ENCODE measurements at regions not wholly inside any gene's neighbourhood (a gene's known extent, or its start where the extent isn't known, plus 50 kb on each side); places are given as distances from the start of the nearest gene placed in this dataset.

- no peak for DNase-seq (ENCODE audit: low read depth)
Observed at GRCh38 chr10:113219446-113219845, 269.4 kb downstream of the TCF7L2 start.

DNA sequence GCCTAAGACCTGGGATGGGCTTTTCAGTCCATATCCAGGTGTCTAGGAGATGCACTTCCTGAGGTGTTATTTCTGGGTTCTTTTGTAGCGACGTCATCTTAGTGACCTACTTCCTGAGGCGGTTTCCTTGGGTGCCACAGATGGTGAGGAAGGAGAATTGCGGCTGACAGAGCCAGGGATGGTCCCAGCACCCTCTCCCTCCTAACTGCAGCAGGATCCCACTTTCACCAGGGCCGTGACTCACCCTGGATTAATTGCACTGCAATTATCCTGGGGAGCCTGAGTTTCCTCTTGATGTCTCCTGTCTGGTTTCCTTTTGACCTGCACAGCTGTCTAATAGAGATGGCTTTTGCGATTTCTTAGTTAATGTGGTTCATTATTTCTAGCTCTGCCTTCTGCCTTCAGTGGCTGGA, 271.7 kb downstream of the TCF7L2 start:
- no peak for DNase-seq (ENCODE audit: low read depth)

DNA sequence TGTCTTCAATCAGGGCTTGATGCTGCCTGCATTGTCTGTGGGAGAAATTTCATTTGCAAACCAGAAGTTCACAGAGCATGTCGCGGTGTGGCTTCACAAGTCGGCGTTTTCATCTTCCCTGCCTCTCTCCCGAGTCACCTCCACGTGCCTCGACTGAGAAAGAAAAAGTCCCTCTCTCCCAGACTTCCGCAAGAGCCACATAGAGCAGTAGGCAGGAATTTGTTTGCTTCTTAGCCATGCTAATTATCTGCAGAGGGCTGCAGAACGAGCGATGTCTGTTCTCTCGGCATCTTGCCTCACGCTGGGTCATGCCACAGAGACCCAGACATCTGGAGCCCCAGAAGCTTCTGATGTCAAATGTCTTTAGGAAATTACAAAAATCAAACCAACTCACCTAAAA, 272.2 kb downstream of the TCF7L2 start:
- no peak for DNase-seq (ENCODE audit: low read depth)

DNA sequence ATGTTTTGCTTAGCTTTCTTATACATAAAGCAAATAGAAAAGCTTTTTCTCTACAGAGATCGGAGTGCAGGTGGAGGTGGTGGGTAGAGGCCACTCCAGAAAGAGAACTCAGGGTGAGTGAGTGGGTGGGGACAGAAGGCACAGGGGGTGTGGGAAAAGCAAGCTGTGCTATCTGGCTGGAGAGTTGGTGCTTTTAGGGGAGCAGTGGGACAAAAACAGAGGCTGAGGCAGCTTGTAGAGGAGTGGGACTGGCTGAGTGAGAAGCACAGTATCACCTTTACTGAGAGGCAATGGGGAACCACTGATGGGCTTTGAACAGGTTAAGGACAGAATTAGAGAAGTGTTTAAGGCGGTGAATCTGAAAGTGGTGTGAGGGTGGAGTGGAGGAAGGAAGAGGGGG, 275.3 kb downstream of the TCF7L2 start:
- DNase-seq (ENCODE audit: low read depth) = no peak

- DNase-seq (ENCODE audit: low read depth) = no peak
Observed at GRCh38 chr10:113225903-113226302, 275.9 kb downstream of the TCF7L2 start.

DNA sequence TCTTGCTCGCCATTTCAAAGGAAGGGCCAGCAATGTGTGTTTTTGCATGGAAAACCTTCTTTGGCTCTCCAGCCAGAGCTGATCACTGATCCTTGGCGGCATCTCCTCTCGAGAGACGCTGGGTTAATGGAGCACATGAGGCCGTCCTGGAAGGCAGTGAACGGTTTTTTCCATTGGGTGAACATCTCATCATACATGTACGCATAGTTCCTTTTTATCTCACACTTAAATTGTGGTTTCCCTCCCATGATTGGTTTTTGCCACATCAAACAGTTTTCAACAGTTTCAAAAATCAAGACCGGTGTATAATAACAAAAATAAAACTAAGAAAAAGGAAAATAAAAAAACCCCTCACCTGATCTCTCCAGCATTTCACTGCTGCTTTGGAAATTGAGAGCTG, 276.4 kb downstream of the TCF7L2 start:
- DNase-seq (ENCODE audit: low read depth) = no peak

GRCh38 chr10:113226831-113227445, 276.9 kb downstream of the TCF7L2 start:
- DNase-seq (ENCODE audit: low read depth) = no peak

DNA sequence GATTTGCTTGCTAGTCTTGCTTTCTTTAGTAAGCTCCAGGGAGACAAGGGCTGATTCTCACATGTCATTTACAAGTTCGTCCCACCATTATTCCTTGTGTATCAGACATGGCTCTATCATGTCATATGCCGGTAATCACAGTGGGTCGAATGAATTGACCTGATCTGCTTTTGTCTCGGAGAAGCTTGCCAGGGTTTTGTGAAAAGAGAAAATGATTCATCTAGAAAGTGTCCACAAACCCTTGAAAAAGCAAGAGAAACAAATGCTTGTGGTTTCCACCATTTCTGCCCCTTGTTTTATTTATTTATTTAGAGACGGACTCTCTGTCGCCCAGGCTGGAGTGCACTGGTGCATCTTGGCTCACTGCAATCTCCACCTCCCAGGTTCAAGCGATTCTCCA, 278.5 kb downstream of the TCF7L2 start:
- DNase-seq (ENCODE audit: low read depth) = peak; percentile 14

DNA sequence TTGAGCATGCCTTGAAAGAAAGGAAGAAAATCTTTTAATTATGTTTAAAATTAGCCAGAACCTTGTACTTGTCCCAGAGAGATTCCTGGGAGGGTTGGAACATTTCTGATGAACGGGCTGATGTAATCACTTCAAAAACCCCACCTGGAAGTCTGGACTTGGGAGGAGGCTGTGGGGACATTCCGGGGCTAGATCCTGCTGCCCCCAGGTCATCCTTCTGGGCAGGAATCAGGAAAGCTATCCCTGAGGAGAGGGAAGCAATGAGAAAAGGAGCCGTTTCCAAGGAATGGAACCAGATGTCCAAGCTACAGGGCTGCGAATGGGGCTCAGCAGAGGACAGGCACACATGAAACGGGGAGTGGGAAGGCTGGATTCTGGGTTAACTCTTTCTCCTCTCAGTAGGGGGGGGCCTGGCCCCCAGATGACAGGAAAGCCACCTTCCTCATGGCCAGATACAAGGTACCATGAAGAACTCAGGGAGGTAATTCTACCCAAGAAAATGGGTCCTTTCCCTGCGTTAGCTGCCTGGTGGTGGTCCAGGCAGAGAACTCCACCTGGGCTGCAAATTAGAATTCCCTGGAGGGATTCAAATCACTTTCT, 280.1 kb downstream of the TCF7L2 start:
- no peak for DNase-seq (ENCODE audit: low read depth)

DNA sequence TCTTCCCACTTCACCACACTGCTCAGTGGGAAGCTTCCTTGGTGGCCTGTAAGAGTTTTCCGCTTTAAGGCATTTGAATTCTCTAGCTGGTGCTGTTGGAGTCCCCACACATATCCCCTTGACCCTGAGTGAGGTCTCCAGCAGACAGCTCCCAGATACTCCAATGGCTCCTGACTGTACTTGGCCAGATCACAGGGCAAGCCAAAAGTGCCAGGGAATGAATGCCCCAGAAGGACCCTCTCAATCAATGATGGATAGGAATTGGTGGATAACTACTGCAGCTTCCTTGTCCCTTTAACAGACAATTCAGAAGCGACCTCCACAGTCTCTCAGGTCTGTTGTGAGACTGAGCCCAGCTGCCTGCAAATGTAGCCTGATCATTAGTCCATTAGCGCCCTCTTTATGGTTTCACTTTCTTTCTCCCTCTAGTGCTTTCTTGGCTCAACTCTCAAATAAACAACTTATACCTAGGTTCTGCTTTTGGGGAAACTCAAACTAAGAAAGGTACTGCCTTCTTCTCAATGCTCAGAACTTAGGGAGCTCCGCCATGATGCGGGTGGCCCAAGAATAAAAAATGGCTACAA, 283.0 kb downstream of the TCF7L2 start:
- DNase-seq (ENCODE audit: low read depth) = no peak

DNA sequence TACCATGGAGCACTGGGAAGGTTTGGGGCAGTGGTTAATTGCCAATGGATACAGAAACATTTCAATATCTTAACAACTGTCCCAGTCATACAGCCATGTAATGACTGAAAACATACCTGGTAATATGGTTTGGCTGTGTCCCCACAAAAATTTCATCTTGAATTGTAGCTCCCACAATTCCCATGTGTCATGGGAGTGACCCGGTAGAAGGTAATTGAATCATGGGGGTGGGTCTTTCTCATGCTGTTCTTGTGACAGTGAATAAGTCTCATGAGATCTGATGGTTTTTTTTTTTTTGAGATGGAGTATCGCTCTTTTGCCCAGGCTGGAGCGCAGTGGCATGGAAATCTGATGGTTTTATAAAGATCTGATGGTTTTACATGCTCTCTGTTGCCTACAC, 284.4 kb downstream of the TCF7L2 start:
- DNase-seq (ENCODE audit: low read depth) = no peak

DNA sequence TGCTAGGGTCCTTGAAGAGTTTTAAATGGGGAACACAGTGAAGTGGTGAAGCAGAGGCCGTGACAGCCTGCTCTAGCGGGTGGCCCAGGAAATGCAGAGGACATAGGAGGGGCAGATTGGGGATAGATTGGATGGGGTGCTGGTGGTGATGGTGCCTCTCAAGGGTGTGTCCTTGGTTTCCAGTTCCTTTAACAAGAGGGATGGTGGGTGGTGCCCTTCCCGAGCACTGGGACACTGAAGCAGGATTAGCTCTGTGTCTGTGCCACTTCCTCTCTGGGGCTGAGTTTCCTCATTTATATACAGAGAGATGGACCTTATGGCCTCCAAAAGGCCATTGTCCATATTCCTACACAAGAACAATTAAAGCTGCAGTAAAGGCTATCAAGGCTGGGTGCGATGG, 285.5 kb downstream of the TCF7L2 start:
- DNase-seq (ENCODE audit: low read depth) = no peak

DNA sequence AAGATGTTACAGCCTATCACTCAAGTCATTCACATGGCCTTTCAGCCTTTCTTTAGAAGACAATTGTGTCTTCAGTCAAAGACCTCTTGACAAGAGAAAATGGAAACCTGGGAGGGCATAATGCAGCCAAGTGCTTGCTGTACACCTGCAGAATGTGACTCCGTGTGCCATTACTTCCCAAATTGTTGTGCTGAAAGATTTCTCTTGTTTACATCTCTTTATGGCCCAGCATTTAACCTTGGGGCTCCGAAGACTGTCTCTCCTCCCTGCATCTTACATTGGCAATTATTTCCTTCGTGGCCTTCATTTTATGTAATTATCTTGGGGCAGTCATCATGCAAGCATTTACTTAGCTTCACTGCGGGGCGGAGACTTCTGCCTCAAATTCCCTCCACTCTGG, 287.0 kb downstream of the TCF7L2 start:
- DNase-seq (ENCODE audit: low read depth) = no peak

DNA sequence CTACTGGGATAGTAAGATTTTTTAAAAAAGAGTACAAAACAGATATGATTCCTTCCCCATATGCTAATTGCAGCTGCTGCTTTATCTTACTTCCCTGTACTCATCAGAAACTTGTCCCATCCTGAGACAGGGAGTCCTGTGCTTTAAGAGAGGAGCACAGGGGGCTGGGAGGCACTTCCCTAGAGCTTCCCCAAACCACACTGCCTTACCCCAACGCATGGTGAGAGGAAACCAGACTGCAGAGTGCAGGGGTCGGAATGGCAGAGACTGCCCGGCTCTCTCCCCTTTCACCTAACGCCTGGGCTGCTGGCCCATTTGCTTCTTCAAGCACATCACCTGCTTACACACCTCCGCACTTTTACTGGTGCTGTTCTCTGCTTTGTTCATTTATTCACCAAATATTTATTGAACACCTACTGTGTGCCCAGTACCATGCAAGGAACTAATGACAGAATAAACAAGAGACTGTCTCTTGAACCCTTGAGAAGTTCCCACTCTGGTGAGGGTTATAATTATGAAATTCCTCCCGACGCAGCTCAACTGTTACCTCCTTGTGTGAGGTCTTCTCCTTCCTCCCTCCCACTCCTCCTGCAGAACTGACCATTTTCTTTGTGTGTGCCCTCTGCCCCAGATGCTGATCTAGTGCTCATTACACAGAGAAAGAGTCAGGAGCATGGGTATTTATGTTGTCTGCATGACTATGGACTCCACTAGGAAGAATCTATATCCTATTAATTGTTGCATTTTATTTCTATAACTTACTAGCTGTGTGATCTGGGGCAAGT, 289.7 kb downstream of the TCF7L2 start:
- DNase-seq (ENCODE audit: low read depth) = no peak

GRCh38 chr10:113240736-113241135, 290.7 kb downstream of the TCF7L2 start:
- DNase-seq (ENCODE audit: low read depth) = no peak

- no peak for DNase-seq (ENCODE audit: low read depth)
Observed at GRCh38 chr10:113241599-113242360, 291.7 kb downstream of the TCF7L2 start.

DNA sequence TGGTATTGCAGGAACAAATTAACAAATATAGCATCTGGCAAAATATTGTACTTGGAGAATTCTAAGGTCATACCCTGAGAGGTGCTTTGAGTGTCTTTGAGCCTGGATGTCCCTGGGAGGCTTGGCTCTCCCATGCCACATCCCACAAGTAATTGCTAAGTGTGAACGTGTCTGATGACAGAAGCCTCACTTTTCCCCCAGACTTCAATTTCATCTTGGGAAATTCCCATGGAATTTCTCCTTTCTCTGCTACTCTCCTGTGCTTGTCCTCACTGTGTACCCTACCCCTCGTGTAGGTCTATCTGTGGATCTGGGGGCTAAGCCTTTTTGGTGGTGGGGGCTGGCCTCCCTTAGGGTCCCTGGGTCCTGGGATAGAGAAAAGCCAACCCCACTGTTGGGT, 293.3 kb downstream of the TCF7L2 start:
- DNase-seq (ENCODE audit: low read depth) = no peak

GRCh38 chr10:113244750-113245149, 294.7 kb downstream of the TCF7L2 start:
- no peak for DNase-seq (ENCODE audit: low read depth)

GRCh38 chr10:113245286-113245685, 295.2 kb downstream of the TCF7L2 start:
- DNase-seq (ENCODE audit: low read depth) = no peak

DNA sequence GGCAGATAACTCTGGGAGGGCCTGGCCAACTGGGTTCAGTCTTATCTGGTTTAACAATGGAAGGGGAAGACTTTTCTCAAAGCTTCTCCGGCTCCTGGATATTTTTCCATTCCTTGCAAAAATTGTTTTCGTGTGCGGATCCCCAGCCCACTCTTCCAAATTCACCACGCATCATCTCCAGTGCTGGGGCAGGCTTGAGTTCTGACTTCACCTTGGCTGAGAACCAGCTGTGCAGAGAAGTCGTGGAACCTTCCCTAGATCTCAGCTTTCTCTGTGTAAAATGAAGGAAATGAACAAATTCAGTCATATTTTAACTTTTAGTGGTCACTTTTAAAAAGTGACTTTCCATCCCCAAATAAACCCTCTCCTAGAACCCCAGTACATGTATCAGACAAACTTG, 297.0 kb downstream of the TCF7L2 start:
- no peak for DNase-seq (ENCODE audit: low read depth)

DNA sequence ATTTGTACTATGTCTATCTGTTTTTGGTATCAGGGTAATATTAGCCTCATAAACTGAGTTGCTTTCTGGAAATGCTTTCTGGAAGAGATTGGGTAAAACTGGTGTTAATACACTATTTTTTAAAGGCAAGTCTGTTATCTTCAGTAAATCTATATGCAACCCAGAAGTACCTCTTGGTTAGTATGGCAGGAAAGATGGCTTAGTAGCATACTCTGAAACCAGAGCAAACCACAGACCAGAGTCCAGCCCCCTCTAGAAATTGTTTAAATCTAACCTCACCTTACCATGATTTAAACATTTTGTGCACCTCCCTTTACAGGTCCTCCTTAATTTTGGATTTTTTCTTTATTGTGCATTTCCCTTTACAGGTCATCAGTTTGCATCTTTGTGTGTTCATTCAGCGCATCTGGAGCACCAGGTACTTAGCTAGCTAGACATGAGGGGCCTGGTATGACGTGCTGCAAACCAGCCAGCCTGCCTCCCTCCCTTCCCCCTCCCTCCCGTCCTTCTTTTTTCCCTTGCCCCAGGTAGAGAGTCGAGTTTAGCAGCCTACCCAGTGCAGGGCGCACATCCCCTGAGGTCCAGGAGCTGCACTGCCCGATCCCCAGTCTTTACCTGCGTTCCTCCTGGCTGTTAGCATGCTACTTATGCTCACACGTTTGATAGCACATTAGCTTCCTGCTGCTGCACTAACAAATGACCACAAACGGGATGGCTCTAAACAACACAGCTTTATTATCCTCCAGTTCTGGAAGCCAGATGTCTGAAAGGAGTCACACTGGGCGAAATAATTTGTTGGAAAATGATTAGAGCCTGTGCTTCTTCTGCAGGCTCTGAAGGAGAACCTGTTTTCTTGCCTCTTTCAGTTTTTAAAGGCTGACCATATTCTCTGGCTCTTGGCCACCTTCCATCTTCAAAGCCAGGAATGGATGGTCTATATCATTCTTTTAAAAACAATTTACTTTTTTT, 299.9 kb upstream of the HABP2 start:
- DNase-seq (ENCODE audit: low read depth) = no peak
